HG03135 (cell line): ENCODE measurements at regions not wholly inside any gene's neighbourhood (a gene's known extent, or its start where the extent isn't known, plus 50 kb on each side); places are given as distances from the start of the nearest gene placed in this dataset.

Experiments used
- ATAC-seq: cut with Tn5 transposase; IDR thresholded peaks from one replicate; pipeline ENCODE4 v1.9.1; 2021; ENCODE audit warnings: mild to moderate bottlenecking, moderate library complexity; ENCODE audit not compliant: unreplicated experiment

GRCh38 chr4:126265888-126266287 is 951.1 kb downstream of the FAT4 start:
- no peak for ATAC-seq

GRCh38 chr4:126267689-126268088 is 952.9 kb downstream of the FAT4 start:
- ATAC-seq, result no peak

GRCh38 chr4:126268106-126268505 is 953.4 kb downstream of the FAT4 start:
- no peak for ATAC-seq

GRCh38 chr4:126269106-126269505 is 954.4 kb downstream of the FAT4 start:
- no peak for ATAC-seq

- ATAC-seq, result no peak
Observed at GRCh38 chr4:126271292-126271691, 956.5 kb downstream of the FAT4 start.

GRCh38 chr4:126273746-126274145 is 959.0 kb downstream of the FAT4 start:
- ATAC-seq, result no peak

GRCh38 chr4:126291886-126292285 is 977.1 kb downstream of the FAT4 start:
- ATAC-seq, result no peak

- no peak for ATAC-seq
Observed at GRCh38 chr4:126298271-126298670, 983.5 kb downstream of the FAT4 start.

- no peak for ATAC-seq
Observed at GRCh38 chr4:126306152-126306869, 991.6 kb downstream of the FAT4 start.

- no peak for ATAC-seq
Observed at GRCh38 chr4:126318376-126318775, 1003.6 kb downstream of the FAT4 start.

- no peak for ATAC-seq
Observed at GRCh38 chr4:126328914-126329313, 1014.2 kb downstream of the FAT4 start.

GRCh38 chr4:126338548-126338947 is 1023.8 kb downstream of the FAT4 start:
- no peak for ATAC-seq

GRCh38 chr4:126341927-126342326 is 1027.2 kb downstream of the FAT4 start:
- ATAC-seq, result no peak

- no peak for ATAC-seq
Observed at GRCh38 chr4:126344472-126344871, 1029.7 kb downstream of the FAT4 start.

GRCh38 chr4:126346654-126347053 is 1031.9 kb downstream of the FAT4 start:
- no peak for ATAC-seq

GRCh38 chr4:126354784-126355183 is 1040.0 kb downstream of the FAT4 start:
- ATAC-seq, result no peak

GRCh38 chr4:126358041-126358440 is 1043.3 kb downstream of the FAT4 start:
- no peak for ATAC-seq

- ATAC-seq, result no peak
Observed at GRCh38 chr4:126361287-126361686, 1046.5 kb downstream of the FAT4 start.

GRCh38 chr4:126364311-126364911 is 1049.7 kb downstream of the FAT4 start:
- no peak for ATAC-seq

- no peak for ATAC-seq
Observed at GRCh38 chr4:126369076-126369475, 1054.3 kb downstream of the FAT4 start.

- no peak for ATAC-seq
Observed at GRCh38 chr4:126372634-126373033, 1057.9 kb downstream of the FAT4 start.

- ATAC-seq, result no peak
Observed at GRCh38 chr4:126375462-126376054, 1060.8 kb downstream of the FAT4 start.
